Fibroblast of upper back skin (primary cell): ENCODE measurements at regions not wholly inside any gene's neighbourhood (a gene's known extent, or its start where the extent isn't known, plus 50 kb on each side); places are given as distances from the start of the nearest gene placed in this dataset.
"Not testable (repeated sequence)": the region's sequence is repeated elsewhere in the genome, so short reads cannot be mapped to it uniquely, and the experiment has no call there.

ENCODE experiments used
- DNase-seq: peaks from one replicate; pipeline ENCODE4 v3.0.0-alpha.2; 2013

- peak; percentile 41 for DNase-seq
Observed at GRCh38 chrX:69060631-69061408, 104.4 kb downstream of the PJA1 start.

- no peak for DNase-seq
Observed at GRCh38 chrX:69055193-69055592, 110.1 kb downstream of the PJA1 start.

GRCh38 chrX:69054497-69054896 lies 110.8 kb downstream of the PJA1 start:
- DNase-seq = not testable (repeated sequence)

GRCh38 chrX:69051901-69052300 lies 113.4 kb downstream of the PJA1 start:
- no peak for DNase-seq

GRCh38 chrX:69050051-69050765 lies 115.0 kb downstream of the PJA1 start:
- DNase-seq = no peak

- no peak for DNase-seq
Observed at GRCh38 chrX:69046996-69047490, 118.2 kb downstream of the PJA1 start.

- no peak for DNase-seq
Observed at GRCh38 chrX:69045616-69046345, 119.5 kb downstream of the PJA1 start.

- DNase-seq = peak; percentile 49
Observed at GRCh38 chrX:69038816-69039215, 126.4 kb downstream of the PJA1 start.

- no peak for DNase-seq
Observed at GRCh38 chrX:69038188-69038587, 127.1 kb downstream of the PJA1 start.

- DNase-seq = no peak
Observed at GRCh38 chrX:69037786-69038185, 127.5 kb downstream of the PJA1 start.

GRCh38 chrX:69036674-69037573 lies 128.3 kb downstream of the PJA1 start:
- DNase-seq = no peak

GRCh38 chrX:69034451-69034850 lies 130.8 kb downstream of the PJA1 start:
- no peak for DNase-seq

- DNase-seq = no peak
Observed at GRCh38 chrX:69033936-69034335, 131.3 kb downstream of the PJA1 start.

GRCh38 chrX:69032601-69033000 lies 132.7 kb downstream of the PJA1 start:
- no peak for DNase-seq

- DNase-seq = no peak
Observed at GRCh38 chrX:69031971-69032391, 133.3 kb downstream of the PJA1 start.

- DNase-seq = no peak
Observed at GRCh38 chrX:69031181-69031580, 134.1 kb downstream of the PJA1 start.

- DNase-seq = no peak
Observed at GRCh38 chrX:69029771-69030170, 135.5 kb downstream of the PJA1 start.

- DNase-seq = no peak
Observed at GRCh38 chrX:69028761-69029120, 136.5 kb downstream of the PJA1 start.

- no peak for DNase-seq
Observed at GRCh38 chrX:69028006-69028760, 137.1 kb downstream of the PJA1 start.

- DNase-seq = peak; percentile 59
Observed at GRCh38 chrX:69027181-69028005, 137.9 kb downstream of the PJA1 start.

- peak; percentile 18 for DNase-seq
Observed at GRCh38 chrX:69025802-69026301, 139.4 kb downstream of the PJA1 start.
